GM19467 (cell line): ENCODE measurements at regions not wholly inside any gene's neighbourhood (a gene's known extent, or its start where the extent isn't known, plus 50 kb on each side); places are given as distances from the start of the nearest gene placed in this dataset.

ENCODE experiments used
- ATAC-seq: cut with Tn5 transposase; IDR thresholded peaks from one replicate; pipeline ENCODE4 v1.9.1; 2021; ENCODE audit warnings: mild to moderate bottlenecking, moderate library complexity; ENCODE audit not compliant: unreplicated experiment

DNA sequence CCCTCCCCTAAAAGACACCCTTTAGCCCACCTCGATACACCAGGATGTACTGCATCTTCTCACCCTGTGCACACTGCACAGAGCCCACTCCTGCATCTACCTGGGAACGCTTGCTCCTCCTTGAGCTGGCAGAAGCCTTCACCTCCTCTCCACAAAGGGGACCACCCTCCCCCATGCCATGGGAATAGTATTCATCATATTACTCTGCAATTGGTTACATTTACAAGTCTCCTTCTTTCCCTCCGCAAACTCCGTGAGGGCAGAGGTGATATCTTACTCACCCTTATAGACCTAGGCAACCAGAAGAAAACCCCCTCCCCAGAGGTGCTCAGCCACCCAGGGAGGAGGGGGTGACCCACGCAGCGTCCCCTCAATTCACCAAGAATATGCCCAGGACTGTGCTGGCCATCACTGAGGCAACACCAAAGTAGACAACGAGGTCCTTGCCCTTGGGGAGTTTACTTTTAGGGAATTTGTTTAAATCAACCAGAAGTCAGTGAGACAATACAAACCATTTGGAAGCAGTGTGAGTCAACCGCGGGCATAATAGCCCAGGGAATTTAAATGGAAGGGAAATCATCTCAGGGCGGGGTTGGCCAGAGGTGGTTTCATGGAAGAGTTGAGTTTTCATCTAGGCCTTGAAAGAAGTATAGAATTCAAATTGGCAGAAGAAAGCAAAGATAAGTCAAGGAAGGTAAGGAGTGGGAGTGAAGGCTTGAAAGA lies 214.5 kb downstream of the BARX2 start:
- no peak for ATAC-seq

DNA sequence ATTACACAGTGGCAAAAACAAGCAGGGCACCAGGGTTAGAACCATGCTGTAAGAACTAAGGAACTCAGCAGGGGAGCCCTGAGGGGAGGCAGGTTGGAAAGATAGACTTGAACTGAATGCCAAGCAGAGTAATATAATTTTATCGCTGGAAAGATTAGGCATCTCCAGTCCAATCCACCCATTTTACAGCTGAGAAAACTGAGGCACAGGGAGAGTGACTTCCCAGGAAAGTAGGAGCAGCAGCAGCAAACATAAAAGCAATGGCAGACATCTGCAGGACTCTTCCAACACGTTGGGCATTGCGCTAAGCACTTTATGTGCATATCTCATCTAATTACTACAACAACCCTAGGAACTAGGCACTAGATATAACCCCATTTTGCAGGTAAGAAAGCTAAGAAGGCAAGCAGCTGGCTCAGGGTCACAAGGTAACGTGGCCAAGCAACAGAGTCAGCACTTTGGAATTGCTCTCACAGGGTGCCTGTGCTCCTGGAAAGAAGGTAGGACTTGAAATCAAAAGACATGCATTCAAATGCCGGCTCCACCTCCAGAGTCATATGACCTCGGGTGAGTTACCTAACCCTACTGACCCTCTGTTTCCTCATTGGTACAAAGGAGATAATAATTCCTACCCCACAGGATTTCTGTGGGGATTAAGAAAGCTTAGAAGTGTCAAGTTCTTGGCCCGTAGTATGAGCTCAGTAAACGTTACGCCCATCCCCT lies 215.3 kb downstream of the BARX2 start:
- ATAC-seq: no peak

DNA sequence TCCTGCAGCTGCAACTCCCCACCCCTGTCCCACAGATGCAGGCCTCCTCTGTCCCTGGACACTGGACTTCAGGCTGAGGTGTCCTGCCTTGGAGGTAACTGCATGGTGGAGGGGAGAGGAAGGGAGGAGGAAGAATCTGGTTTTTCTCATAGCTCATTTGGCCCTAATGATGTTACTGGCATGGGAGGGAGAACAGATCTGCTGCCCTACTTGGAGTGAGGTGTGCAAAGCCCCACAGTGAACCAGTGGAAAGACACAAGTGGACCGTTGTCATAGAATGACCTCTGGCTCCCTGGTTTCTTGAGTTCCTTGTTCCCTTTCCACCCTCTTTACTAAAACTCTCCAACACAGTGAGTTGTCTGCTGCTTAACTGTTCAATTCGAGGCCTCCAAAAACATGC lies 215.9 kb downstream of the BARX2 start:
- ATAC-seq: no peak

DNA sequence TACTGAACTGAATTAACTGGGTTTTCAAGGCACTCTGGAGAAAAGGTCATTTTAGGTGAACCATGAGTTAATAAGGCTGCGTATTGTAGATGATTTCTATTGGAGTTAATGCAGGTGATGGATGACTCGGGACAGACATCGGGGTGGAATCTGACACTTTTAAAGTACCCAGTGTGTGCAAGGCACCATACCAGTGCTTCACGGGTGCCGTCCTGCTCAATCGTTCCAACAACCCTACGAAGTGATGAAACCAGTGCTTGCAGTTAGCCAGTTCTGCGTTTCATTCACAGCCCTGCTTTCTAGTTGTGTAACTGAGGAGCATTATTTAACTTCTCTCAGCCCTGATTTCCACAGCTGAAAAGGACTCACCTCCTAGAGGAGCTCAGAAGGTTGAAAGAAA lies 216.5 kb downstream of the BARX2 start:
- ATAC-seq: no peak

DNA sequence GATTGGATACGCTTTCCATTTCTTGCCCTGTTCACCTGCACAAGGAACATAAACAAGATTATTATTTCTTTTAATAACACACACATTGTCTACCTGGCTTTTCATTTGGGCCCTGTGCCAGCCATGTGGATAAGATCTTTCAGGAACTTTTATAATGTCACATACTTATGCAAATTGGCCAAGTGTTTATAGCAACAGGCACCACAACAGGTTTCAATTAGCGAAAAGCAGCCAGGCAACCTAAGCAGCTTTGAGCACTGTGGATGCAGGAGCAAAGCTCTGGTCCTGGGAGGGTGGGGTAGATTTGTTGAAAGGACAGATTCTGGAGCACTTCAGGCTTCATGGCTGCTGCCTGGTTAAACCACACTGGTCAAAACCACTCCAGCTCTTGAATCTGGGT lies 217.4 kb downstream of the BARX2 start:
- no peak for ATAC-seq

DNA sequence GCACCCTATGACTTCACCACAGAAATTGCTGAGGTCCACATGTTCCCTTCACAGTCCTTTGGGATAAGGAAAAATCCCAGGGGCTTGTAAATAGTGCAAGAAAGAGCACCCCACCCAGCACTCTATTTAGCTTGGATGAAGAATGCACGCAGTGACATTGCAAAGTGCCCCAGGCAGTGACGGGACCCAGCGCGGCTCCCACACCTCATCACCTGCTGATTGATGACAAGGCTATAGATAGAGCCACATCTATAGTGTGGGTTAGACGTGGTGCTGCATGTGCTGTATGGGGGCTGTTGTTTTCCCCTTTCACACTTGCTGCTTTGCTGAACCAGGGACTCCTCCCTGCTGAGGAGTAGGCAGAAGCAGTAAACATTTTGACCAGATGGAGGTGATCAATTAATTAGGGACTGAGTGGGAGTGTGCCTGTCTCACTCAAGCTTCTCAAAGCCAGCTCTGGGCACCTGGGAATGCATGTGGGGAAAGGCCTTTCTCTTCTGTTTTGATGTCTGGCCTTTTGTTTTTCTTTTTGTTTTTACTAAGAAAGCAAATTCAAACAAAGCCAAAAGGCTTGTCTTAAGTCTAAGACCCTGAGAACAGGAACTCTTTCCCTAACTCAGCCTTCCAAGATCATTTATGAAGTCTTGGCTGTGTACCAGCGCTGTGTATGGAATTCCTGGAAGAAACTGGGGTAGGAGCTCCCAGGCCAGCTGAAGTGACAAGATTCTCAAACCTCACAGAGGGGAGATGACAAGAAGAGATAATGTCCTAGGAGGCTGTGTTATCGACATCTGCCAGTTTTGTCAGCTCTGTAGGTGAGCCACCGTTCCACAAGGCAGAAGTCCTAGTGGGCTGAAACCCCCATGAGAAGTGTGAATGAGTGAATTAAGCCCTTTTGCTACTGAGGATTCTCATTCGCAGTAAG lies 219.7 kb downstream of the BARX2 start:
- no peak for ATAC-seq

DNA sequence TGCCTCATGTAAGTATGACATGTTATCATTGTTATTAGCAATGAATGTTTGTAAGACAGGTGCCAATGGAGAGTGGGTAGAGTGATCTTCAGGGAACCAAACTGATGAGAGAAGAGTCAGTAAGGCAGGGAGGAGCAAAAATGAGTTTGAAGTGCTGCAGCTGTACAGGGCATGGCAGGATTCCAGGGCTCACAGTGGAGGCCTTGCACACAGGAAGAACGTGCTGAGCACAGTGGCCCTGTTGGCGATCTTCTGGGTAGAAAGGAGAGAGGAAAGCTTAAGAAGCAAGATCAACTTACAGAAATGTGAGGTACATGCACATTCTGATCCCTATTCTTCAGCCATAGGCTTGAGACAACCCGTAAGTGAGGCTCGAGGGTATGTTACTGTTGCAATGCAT lies 219.3 kb upstream of the TMEM45B start:
- ATAC-seq: no peak

DNA sequence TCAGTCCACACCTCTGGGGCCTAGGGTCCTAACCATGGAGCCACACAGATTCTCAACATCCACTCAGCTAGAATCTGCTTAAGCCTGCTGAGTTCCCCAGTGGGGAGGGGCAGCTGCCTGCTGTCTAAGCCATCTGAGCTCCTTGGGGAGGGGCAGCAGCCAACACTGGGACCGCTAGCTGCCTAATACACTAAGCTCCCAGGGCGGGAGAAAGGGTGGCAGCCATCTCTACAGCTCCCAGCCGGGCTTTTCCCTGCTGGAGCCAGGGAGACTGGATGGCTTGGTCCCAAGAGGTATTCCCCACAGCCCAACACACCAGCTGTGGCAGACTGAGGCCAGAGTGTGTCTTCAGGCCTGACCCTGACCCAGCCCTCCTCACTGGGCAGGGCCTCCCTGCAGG lies 217.3 kb upstream of the TMEM45B start:
- no peak for ATAC-seq

DNA sequence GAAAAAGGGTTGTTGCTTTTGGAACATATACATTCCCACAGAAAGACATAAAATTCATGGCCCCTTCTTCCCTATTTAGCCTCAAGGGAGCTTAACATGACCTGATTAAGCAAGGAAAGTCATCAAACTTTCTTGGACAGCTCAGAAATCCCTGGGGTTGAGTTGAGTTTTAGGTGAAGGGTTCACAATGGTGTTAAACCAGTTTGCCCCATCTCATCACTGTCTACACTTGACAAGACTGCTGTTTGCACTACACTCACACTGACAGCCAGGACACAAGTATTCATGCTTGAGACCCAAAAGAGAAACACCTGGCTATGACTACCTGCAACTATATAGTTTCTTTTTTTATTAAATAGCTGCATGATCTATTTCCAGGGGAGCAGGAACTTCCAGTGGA lies 209.8 kb upstream of the TMEM45B start:
- no peak for ATAC-seq

DNA sequence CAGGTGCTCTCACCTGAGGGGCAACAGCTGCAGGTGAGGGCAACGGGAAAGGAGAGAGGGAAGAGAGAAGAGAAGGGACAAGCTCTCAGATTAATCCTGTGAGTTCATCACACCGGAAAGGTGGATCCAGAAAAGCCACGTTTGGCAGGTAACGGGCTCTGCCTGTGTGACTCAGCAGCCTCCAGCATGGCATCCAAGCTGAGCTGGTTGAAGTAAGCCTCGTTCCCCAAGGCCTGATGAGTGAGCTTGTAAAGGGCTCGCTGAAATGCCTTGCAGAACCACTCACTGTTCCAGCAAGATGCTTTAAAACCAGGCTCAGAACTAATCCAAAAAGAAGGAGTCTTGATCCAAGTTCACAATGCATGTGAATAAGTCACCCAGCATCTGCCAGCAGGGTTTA lies 206.9 kb upstream of the TMEM45B start:
- no peak for ATAC-seq

DNA sequence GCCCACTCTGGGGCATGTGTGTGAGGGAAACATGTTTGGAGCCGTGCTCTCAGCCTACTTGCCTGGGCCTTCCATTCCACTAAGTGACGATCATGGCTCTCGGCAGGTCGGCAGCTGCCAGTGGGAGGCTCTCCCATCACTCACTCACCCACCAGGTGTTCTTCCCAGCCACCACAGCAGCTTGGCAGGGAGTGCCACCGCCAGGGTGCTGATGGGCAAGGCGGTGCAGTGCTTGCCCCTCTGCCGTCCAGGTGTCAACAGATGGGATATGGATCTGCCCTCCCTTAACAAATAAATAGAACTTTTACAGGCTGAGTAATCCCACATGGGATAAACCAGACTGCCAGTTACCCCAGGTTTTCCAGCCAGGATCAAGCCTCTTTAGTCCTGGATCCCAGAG lies 205.5 kb upstream of the TMEM45B start:
- no peak for ATAC-seq

DNA sequence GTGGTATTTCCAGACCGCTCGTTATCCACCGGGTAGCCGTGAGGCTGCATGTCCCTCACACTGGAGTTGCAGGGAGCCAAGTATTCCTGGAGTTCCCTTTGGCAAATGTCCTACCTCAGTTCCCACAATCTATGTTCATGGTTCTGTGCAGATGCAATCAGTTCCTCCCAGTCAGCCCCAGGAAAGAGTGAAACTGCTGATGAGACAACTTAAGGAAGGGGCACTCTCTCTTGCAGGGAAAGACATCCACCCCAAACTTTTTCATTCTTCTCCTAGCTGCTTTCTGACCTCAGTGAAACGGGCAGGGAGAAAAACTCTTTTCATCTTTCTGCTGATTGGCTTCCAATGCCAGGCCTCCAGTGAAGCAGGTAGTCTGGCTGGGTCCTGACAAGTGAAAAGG lies 205.1 kb upstream of the TMEM45B start:
- ATAC-seq: no peak

DNA sequence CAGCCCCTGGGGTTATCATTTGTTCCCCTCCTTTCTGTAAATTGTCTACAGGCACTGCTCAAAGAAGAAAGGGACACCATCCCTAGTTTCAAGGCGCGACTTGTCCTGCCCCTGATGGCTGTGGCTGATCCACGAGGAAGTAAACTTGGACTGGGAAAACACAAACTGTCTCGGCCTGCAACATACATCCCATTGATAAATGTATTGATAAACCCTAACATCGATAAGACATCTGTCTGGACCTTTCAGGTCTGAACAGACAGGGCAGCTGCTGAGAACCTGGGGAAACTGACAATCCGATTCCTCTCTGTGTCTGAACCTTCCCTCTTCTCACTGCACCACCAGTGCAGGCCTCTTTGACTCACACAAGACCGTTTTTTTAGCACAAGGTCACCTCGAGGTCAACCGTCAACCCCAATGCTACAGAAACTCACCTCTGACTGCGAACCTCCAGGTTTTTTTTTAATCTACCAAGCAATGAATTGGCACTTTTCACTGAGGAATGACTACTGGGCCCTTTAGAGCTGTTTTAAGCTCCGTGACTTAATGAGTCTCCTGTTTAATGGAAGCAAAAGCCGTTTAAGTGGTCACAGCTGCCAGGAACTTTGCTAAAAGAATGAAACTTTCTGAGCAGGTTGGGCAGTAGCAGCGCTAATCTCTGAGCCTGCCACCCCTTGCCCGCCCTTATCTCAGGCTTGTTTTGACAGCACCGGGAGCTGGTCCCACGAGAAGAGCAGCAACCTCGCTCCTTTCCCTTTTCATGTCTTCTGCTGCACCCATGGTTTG lies 203.8 kb upstream of the TMEM45B start:
- ATAC-seq: no peak

DNA sequence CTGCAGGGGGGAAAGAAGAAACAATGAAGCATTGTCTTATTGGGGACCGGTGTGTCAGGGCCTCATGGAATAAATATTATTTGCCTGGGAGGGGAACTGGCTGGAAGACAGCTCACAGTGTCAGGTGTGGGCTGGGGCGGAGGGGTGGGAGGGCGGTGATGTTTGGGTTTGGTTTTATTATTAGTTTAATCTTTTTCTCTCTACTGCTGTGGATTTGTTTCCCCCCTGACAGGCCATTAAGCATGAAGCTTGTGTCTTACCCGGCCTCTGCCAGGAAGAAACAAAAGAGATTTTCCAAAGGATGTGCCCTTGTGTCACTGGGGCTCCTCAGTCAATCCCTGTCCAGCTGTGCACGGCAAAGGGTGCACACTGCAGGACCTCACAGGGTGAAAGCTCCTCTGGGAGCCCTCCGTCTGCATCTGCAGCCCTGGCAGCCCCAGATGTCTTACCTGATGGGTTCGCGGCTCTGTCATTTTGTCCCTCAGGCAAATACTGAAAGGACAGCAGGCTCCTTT lies 203.1 kb upstream of the TMEM45B start:
- no peak for ATAC-seq

DNA sequence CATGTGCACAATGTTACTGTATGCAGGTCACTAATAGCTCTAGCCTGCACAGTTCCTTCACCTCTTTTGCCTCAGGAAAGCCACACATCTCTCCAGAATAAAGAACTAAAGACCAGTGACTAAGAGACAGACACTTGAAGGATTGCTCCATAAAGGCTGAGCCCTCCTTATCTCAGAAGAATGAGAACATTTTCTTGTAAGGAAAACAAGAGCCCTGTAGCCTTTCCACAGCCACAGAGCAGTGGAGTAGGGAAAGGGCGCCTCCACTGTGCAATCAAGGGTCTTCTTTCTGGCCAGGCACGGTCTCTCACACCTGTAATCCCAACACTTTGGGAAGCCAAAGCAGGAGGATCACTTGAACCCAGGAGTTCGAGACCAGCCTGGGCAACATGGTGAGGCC lies 202.6 kb upstream of the TMEM45B start:
- no peak for ATAC-seq

DNA sequence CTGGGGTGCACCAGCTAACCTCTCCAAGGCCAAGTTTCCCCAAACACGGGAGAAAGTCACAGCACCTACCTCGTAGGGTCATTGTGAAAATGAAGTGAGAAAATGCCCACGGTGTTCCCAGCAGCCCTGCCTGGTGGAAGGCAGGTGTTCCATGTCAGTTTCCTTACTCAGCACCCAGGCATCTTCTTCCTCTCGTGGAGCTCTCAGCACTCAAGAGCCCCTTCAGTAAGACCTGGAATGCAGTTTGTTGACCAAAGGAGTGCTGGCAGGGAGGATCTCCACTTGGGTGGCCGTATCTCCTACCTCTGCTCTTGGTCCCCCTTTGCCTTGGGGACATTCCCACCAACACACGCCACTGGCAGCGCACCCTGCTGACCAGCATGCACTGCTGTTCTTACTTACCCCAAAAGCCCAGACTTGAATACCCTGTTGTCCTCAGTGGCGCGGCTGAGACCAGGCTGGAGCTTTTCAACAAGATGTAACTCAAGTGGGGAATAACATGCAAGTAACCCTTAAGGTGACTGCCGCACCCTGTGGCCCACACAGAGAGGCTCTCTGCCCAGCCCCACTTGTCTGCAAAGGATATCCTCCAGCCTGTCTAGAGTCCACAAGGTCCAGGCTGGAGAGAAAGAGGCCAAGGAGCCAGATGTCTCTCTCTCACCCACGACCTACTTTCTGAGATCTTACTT lies 201.2 kb upstream of the TMEM45B start:
- ATAC-seq: no peak

DNA sequence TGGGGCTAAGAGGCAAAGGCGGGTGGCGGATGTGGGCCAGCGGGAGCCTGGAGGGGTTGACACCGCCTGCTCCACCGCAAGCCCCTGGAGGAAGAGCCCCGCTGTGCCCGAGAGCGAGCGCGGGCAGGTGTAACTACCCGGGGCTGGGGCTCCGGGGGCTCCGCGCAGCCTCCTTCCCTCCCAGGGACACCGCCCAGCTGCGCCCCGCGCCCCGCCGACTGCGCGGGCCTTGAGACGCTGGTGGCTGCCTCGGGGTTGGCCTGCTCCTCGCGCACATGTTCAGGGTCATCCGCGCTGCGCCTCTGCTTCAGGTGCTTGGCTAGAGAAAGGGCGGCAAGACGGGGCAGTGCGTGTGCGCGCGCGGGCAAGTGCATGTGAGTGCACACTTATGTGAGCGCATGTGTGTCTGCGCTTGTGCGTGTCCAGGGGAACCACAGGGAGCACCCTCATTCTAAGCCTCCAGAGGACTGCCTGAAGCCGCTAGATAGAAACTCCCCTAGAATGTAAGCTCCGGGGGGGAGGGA lies 197.5 kb upstream of the TMEM45B start:
- ATAC-seq: no peak

DNA sequence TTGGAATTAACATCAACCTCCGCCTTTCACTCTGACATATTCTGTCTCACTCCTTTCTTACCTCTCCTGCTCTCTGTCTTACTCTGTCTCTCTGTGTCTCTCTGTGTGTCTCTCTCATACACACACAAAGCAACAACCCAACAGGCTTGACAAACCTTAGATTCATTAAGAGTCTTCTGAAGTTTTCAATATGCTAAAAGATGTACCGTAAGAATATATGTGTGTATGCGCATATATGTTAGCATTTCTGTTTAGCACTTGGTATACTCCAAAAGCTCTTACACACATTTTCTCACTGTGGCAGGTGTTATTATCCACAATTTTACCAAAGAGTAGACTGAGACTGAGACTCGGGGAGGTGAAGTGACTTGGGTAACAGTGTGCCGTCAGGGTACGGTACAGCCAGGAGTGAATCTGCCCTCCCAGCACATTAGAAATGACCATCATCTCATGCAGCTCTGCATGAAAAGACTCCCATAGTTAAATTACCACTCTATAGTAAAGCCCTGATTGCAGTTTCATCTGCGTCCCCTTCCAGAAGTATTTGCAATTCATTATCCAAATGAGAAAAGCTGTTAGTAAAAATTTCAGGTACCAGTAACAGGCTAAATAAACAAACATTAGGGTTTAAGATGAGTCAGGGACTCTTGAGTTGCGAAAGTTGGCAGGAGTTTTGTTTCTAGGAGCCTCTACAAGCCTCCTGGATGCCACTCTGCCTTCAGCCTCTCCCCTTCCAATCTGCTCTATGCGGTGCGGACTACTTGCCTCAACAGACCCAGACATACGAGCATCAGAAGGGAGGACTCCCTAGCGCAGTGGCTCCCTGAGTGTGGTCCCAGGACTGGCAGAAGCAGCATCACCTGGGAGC lies 195.2 kb upstream of the TMEM45B start:
- no peak for ATAC-seq

DNA sequence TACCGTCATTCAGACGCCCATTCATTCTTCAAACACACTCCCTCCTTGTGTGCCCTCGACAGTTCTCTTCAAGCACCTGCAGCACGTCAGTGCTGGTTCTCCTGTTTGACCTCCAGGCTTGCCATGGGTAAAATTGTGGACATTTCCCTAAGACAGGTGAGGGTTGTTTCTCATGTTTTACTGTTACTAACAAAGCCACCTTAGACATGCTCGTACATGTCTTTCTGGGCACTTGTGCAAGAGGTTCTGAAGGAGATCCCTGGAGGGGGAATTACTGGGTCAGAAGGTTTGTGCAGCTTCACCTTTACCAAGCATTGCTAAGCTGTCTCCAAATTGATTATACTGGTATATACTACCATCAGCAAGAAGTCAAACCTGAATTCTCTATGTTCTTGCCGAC lies 189.7 kb upstream of the TMEM45B start:
- ATAC-seq: no peak
